A673 (cell line): ENCODE measurements at regions not wholly inside any gene's neighbourhood (a gene's known extent, or its start where the extent isn't known, plus 50 kb on each side); places are given as distances from the start of the nearest gene placed in this dataset.

Source experiments
- EZH2 ChIP-seq: fragments of 200-600 bp; sonication (generic); IDR thresholded peaks from 2 replicates; pipeline ENCODE4 v1.6.1; 2017; ENCODE audit warnings: borderline replicate concordance, low read depth, mild to moderate bottlenecking, mixed read lengths, antibody characterized with exemption, low read length; ENCODE audit not compliant: poor library complexity, severe bottlenecking
- TF ChIP-seq, protein P1 (sequence below): fragments of 300-800, 200-600 bp; sonication (generic); conservative IDR thresholded peaks from 2 replicates; pipeline ENCODE4 v1.5.1; 2017; ENCODE audit warnings: low read depth, mild to moderate bottlenecking, antibody characterized with exemption, low read length, moderate library complexity, mixed read lengths

DNA sequence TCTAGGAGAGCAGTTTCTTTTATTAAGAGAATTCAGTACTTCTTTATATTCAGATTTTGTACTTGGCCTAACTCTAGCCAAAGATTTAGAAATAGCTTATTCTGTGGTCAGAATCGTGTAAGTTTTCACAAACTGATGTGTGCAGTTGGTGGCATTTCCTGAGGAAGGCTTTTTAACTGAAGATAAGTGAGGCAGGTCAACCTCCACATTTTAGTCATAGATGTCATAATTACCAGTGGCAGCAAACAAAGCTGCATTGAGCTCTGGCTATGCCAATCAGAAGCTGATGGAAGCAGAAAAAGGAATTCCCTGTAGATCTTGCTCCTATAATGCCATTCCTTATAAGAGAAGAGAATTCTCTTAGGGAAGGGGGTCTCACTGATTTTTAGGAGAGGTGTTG lies 141.3 kb upstream of the SP8 start:
- TF ChIP-seq, protein P1, sequence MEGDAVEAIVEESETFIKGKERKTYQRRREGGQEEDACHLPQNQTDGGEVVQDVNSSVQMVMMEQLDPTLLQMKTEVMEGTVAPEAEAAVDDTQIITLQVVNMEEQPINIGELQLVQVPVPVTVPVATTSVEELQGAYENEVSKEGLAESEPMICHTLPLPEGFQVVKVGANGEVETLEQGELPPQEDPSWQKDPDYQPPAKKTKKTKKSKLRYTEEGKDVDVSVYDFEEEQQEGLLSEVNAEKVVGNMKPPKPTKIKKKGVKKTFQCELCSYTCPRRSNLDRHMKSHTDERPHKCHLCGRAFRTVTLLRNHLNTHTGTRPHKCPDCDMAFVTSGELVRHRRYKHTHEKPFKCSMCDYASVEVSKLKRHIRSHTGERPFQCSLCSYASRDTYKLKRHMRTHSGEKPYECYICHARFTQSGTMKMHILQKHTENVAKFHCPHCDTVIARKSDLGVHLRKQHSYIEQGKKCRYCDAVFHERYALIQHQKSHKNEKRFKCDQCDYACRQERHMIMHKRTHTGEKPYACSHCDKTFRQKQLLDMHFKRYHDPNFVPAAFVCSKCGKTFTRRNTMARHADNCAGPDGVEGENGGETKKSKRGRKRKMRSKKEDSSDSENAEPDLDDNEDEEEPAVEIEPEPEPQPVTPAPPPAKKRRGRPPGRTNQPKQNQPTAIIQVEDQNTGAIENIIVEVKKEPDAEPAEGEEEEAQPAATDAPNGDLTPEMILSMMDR, result no peak
- TF ChIP-seq EZH2, result no peak
